HEK293T (cell line): ENCODE measurements at regions not wholly inside any gene's neighbourhood (a gene's known extent, or its start where the extent isn't known, plus 50 kb on each side); places are given as distances from the start of the nearest gene placed in this dataset.

Source experiments
- CTBP1 ChIP-seq: fragments of 450-650 bp; IDR thresholded peaks from 2 replicates; pipeline ENCODE4 v1.6.1; 2016; ENCODE audit warnings: borderline replicate concordance
- FOXK2 ChIP-seq: fragments of 450-650 bp; IDR thresholded peaks from 2 replicates; pipeline ENCODE4 v1.6.1; 2016; ENCODE audit warnings: mild to moderate bottlenecking
- FOXM1 ChIP-seq: fragments of 450-650 bp; IDR thresholded peaks from 2 replicates; pipeline ENCODE4 v1.6.1; 2017; ENCODE audit warnings: mild to moderate bottlenecking, borderline replicate concordance
- HDGF ChIP-seq: fragments of 450-650 bp; IDR thresholded peaks from 2 replicates; pipeline ENCODE4 v1.6.1; 2017; ENCODE audit warnings: antibody characterized with exemption, borderline replicate concordance
- L3MBTL2 ChIP-seq: fragments of 450-650 bp; conservative IDR thresholded peaks from 2 replicates; pipeline ENCODE4 v1.6.1; 2016; ENCODE audit warnings: mild to moderate bottlenecking
- NFRKB ChIP-seq: fragments of 450-650 bp; IDR thresholded peaks from 2 replicates; pipeline ENCODE4 v1.6.1; 2016; ENCODE audit warnings: mild to moderate bottlenecking, moderate library complexity
- SP1 ChIP-seq: fragments of 450-650 bp; IDR thresholded peaks from 2 replicates; pipeline ENCODE4 v1.6.1; 2017
- TF ChIP-seq, protein P1 (sequence below): fragments of 450-650 bp; IDR thresholded peaks from 2 replicates; pipeline ENCODE4 v1.6.1; 2016

DNA sequence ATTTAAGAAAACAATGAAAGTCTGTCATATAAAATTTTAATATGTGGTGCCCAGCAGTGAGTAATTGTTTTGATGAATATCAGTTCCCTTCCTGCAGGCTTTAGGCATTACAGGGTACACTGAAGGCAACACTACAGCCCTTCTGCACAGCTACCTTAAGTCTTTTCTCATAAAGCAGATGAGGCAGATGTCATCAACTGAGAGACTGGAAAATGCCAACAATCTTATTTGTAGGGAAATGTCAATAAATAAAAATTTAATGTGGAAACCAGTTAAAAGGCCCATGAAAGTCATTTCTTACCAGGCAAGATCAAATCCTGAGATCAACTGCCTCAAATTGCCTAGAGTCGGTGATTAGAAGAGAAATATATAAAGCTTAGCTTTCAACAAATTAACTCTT is 193.4 kb upstream of the NWD2 start:
- TF ChIP-seq HDGF, result no peak
- no peak for TF ChIP-seq CTBP1
- TF ChIP-seq SP1, result no peak
- TF ChIP-seq NFRKB, result no peak
- no peak for TF ChIP-seq FOXK2
- TF ChIP-seq, protein P1, sequence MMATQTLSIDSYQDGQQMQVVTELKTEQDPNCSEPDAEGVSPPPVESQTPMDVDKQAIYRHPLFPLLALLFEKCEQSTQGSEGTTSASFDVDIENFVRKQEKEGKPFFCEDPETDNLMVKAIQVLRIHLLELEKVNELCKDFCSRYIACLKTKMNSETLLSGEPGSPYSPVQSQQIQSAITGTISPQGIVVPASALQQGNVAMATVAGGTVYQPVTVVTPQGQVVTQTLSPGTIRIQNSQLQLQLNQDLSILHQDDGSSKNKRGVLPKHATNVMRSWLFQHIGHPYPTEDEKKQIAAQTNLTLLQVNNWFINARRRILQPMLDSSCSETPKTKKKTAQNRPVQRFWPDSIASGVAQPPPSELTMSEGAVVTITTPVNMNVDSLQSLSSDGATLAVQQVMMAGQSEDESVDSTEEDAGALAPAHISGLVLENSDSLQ, result no peak
- TF ChIP-seq FOXM1, result no peak
- no peak for TF ChIP-seq L3MBTL2
